HEK293 (cell line): ENCODE measurements at regions not wholly inside any gene's neighbourhood (a gene's known extent, or its start where the extent isn't known, plus 50 kb on each side); places are given as distances from the start of the nearest gene placed in this dataset.

Experiments used
- CTCF ChIA-PET: fragments of 350-600 bp; formaldehyde crosslinking; extraction: SDS; loops from one replicate; lab custom pipeline; 2021; ENCODE audit warnings: antibody characterized with exemption; lab: Yijun Ruan, JAX
- POLR2A ChIA-PET: fragments of 300-600 bp; formaldehyde crosslinking; extraction: SDS; loops from one replicate; lab custom pipeline; 2020; ENCODE audit warnings: antibody characterized with exemption, inconsistent platforms; lab: Yijun Ruan, JAX
- H3K27ac ChIP-seq: fragments of 200-500 bp; sonication (Bioruptor generic); 2 replicates; pipeline ENCODE4 v1.5.1; 2014; ENCODE audit warnings: low read depth, low read length, control low read depth, inconsistent platforms; ENCODE audit errors: extremely low read depth
- H3K36me3 ChIP-seq, 2 experiments: fragments of 200-500 bp in 1 of 2; sonication (Bioruptor generic) in 1 of 2; 1 replicate in 1 of 2; 2 replicates in 1 of 2; pipeline ENCODE4 v1.5.1; 2014 to 2017; ENCODE audit warnings: inconsistent platforms in 2 of 2, low read length in 2 of 2; ENCODE audit not compliant: control insufficient read depth in 2 of 2, insufficient read depth in 1 of 2
- H3K4me1 ChIP-seq: fragments of 200-500 bp; sonication (Bioruptor generic); 2 replicates; pipeline ENCODE4 v1.5.1; 2014; ENCODE audit warnings: mild to moderate bottlenecking, low read length, inconsistent platforms; ENCODE audit not compliant: control insufficient read depth, insufficient read depth
- H3K4me3 ChIP-seq: 2 replicates; pipeline ENCODE4 v1.5.1; 2011; ENCODE audit warnings: low read depth, mild to moderate bottlenecking, control low read depth, low read length, moderate library complexity
- H3K9me3 ChIP-seq: fragments of 200-500 bp; sonication (Bioruptor generic); 2 replicates; pipeline ENCODE4 v1.5.1; 2014; ENCODE audit warnings: low read depth, low read length, inconsistent platforms; ENCODE audit not compliant: control insufficient read depth, insufficient read depth
- EGR2 ChIP-seq: fragments of 450-650 bp; formaldehyde crosslinking; IDR thresholded peaks from 2 replicates; pipeline ENCODE4 v1.5.1; 2016; ENCODE audit warnings: low read depth, missing biosample characterization, missing genetic modification characterization
- GFI1B ChIP-seq: fragments of 450-650 bp; formaldehyde crosslinking; IDR thresholded peaks from 2 replicates; pipeline ENCODE4 v1.5.1; 2016; ENCODE audit warnings: missing biosample characterization, missing genetic modification characterization
- HOXC10 ChIP-seq: sonication (generic); formaldehyde crosslinking; IDR thresholded peaks from 2 replicates; pipeline ENCODE4 v1.8.1; 2023; ENCODE audit warnings: mild to moderate bottlenecking, missing genetic modification reagents
- SCRT1 ChIP-seq: fragments of 450-650 bp; formaldehyde crosslinking; IDR thresholded peaks from 2 replicates; pipeline ENCODE4 v1.5.1; 2016; ENCODE audit warnings: missing biosample characterization, missing genetic modification characterization, borderline replicate concordance
- SETDB1 ChIP-seq: IDR thresholded peaks from one replicate; pipeline ENCODE4 v1.6.1; 2017; ENCODE audit warnings: mild to moderate bottlenecking, low read length, moderate library complexity, mixed read lengths; ENCODE audit not compliant: insufficient read length
- ZBTB48 ChIP-seq: fragments of 450-650 bp; formaldehyde crosslinking; IDR thresholded peaks from 2 replicates; pipeline ENCODE4 v1.5.1; 2016; ENCODE audit warnings: missing biosample characterization, missing genetic modification characterization
- ZBTB7A ChIP-seq: fragments of 450-650 bp; formaldehyde crosslinking; IDR thresholded peaks from 2 replicates; pipeline ENCODE4 v1.5.1; 2016; ENCODE audit warnings: low read depth, missing biosample characterization, missing genetic modification characterization
- ZEB2 ChIP-seq: fragments of 450-650 bp; formaldehyde crosslinking; IDR thresholded peaks from 2 replicates; pipeline ENCODE4 v1.5.1; 2016; ENCODE audit warnings: missing biosample characterization, missing genetic modification characterization
- ZFHX2 ChIP-seq: fragments of 450-650 bp; formaldehyde crosslinking; conservative IDR thresholded peaks from 2 replicates; pipeline ENCODE4 v1.5.1; 2016; ENCODE audit warnings: missing biosample characterization, missing genetic modification characterization
- ZNF112 ChIP-seq: fragments of 450-650 bp; formaldehyde crosslinking; IDR thresholded peaks from 2 replicates; pipeline ENCODE4 v1.5.0; 2017; ENCODE audit warnings: missing biosample characterization, missing genetic modification characterization
- ZNF114 ChIP-seq: fragments of 450-650 bp; formaldehyde crosslinking; IDR thresholded peaks from 2 replicates; pipeline ENCODE4 v1.5.0; 2017; ENCODE audit warnings: missing biosample characterization, missing genetic modification characterization
- ZNF449 ChIP-seq: fragments of 450-650 bp; formaldehyde crosslinking; IDR thresholded peaks from 2 replicates; pipeline ENCODE4 v1.5.1; 2017; ENCODE audit warnings: missing biosample characterization, mild to moderate bottlenecking, missing genetic modification characterization, moderate library complexity
- ZNF513 ChIP-seq: fragments of 450-650 bp; IDR thresholded peaks from 2 replicates; pipeline ENCODE4 v1.5.1; 2018; ENCODE audit warnings: missing biosample characterization, missing genetic modification characterization
- ZNF549 ChIP-seq: fragments of 450-650 bp; IDR thresholded peaks from 2 replicates; pipeline ENCODE4 v1.5.1; 2018; ENCODE audit warnings: missing biosample characterization, missing genetic modification characterization, mild to moderate bottlenecking, inconsistent platforms, moderate library complexity
- ZNF600 ChIP-seq: fragments of 450-650 bp; formaldehyde crosslinking; IDR thresholded peaks from 2 replicates; pipeline ENCODE4 v1.5.1; 2016; ENCODE audit warnings: missing biosample characterization, missing genetic modification characterization
- TF ChIP-seq, protein P1 (sequence below): fragments of 450-650 bp; formaldehyde crosslinking; conservative IDR thresholded peaks from 2 replicates; pipeline ENCODE4 v1.5.1; 2016; ENCODE audit warnings: low read depth, missing biosample characterization, missing genetic modification characterization
- TF ChIP-seq, protein P2 (sequence below): fragments of 450-650 bp; formaldehyde crosslinking; IDR thresholded peaks from 2 replicates; pipeline ENCODE4 v1.5.1; 2016; ENCODE audit warnings: missing biosample characterization, missing genetic modification characterization
- TF ChIP-seq, protein P3 (sequence below): fragments of 450-650 bp; formaldehyde crosslinking; IDR thresholded peaks from 2 replicates; pipeline ENCODE4 v1.5.1; 2017; ENCODE audit warnings: missing biosample characterization, missing genetic modification characterization

DNA sequence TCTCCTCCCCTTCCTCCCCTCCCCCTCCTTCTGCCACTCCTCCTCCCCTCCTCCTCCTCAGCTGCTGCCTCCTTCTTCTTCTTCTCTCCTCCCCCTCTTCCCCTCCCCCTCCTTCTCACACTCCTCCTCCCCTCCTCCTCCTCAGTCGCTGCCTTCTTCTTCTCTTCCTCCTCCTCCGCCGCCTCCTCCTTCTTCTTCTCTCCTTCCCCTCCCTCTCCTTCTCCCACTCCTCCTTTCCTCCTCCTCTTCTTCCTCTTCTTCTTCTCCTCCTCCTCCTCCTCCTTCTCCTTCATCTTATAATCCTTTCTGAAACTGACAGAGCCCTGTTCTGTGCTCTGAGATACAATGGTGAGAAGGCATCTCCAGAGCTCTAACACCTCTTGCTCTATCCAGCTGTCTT, 73.1 kb upstream of the DCD start:
- Histone ChIP-seq H3K27ac (no peak overlapping the region), H3K4me1 (no peaks in the 10 kb centered on the region), H3K4me3 (no peak overlapping the region), H3K9me3 (no peaks in the 10 kb centered on the region), H3K36me3 (no peaks in the 10 kb centered on the region)
- ChIA-PET POLR2A (no interaction called here), CTCF (interaction anchor here (0.7 to 3.2 kb wide), 3 partner anchors 13 to 21 kb away, joined by 3 to 12 read pairs (median 4); no protein-coding TSS in a partner anchor)
- TF ChIP-seq, protein P1, sequence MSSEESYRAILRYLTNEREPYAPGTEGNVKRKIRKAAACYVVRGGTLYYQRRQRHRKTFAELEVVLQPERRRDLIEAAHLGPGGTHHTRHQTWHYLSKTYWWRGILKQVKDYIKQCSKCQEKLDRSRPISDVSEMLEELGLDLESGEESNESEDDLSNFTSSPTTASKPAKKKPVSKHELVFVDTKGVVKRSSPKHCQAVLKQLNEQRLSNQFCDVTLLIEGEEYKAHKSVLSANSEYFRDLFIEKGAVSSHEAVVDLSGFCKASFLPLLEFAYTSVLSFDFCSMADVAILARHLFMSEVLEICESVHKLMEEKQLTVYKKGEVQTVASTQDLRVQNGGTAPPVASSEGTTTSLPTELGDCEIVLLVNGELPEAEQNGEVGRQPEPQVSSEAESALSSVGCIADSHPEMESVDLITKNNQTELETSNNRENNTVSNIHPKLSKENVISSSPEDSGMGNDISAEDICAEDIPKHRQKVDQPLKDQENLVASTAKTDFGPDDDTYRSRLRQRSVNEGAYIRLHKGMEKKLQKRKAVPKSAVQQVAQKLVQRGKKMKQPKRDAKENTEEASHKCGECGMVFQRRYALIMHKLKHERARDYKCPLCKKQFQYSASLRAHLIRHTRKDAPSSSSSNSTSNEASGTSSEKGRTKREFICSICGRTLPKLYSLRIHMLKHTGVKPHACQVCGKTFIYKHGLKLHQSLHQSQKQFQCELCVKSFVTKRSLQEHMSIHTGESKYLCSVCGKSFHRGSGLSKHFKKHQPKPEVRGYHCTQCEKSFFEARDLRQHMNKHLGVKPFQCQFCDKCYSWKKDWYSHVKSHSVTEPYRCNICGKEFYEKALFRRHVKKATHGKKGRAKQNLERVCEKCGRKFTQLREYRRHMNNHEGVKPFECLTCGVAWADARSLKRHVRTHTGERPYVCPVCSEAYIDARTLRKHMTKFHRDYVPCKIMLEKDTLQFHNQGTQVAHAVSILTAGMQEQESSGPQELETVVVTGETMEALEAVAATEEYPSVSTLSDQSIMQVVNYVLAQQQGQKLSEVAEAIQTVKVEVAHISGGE (tag by site-specific recombination): no peak
- TF ChIP-seq ZNF600 (tag by site-specific recombination) (no peak), HOXC10 (CRISPR knock-in tag) (no peak), EGR2 (tag by site-specific recombination) (peak; percentile 96), ZFHX2 (tag by site-specific recombination) (peak; percentile 67), ZBTB7A (tag by site-specific recombination) (no peak), ZNF513 (tag by site-specific recombination) (peak; percentile 63; the same call in 1 of the 2 replicates), ZNF112 (tag by site-specific recombination) (no peak)

DNA sequence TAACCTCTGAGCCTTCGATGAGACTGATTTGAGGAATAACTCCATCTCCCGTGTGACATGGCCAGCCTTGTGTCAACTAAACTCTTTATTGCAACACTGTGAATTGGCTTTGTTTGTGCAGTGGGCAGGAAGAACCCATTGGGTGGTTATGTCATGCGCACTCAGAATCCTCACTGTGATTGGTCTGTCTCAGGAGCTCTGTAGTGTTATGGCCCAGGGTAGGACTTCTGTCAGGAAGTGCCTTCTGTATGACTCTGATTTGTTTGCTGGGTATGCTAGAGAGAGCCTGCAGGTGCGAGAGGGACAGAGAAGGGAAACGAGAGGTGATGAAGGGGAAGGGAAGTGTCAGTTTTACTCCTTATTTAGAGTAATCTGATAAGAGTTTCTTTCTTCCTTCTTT, 71.5 kb upstream of the DCD start:
- no peak overlapping the region for H3K27ac ChIP-seq
- TF ChIP-seq, protein P1 (tag by site-specific recombination): no peak
- TF ChIP-seq, all 188 proteins: peak for 0
- CTCF ChIA-PET: interaction anchor here (1.0 to 3.2 kb wide), 3 partner anchors 17 to 193 kb away, joined by 3 to 12 read pairs (median 4); no protein-coding TSS in a partner anchor
- H3K9me3 ChIP-seq: no peaks in the 10 kb centered on the region
- no peaks in the 10 kb centered on the region for H3K4me1 ChIP-seq
- no peak overlapping the region for H3K4me3 ChIP-seq
- POLR2A ChIA-PET: no interaction called here
- H3K36me3 ChIP-seq: no peaks in the 10 kb centered on the region

DNA sequence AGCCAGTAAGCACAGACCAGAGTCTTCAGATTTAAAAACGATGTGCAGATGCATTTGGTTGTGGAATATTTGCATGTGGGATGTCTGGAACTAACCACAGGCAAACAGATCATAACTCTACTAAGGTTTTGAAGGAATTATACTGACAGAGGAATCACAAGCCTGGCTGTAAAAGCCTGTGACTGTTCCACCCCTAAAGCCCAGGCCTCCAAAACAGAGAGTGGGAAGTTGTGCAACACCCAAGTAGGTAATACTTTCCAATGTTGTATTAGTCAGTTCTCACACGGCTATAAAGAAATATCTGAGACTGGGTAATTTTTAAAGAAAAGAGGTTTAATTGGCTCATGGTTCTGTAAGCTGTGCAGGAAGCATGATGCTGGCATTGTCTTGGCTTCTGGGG, 68.1 kb upstream of the DCD start:
- Histone ChIP-seq H3K4me1 (no peaks in the 10 kb centered on the region), H3K36me3 (no peaks in the 10 kb centered on the region), H3K9me3 (no peaks in the 10 kb centered on the region), H3K27ac (no peak overlapping the region), H3K4me3 (no peak overlapping the region)
- ChIA-PET CTCF (interaction anchor here (0.7 to 3.0 kb wide), 2 partner anchors 14 to 33 kb away, joined by 3 to 13 read pairs; no protein-coding TSS in a partner anchor), POLR2A (no interaction called here)
- TF ChIP-seq ZBTB48 (tag by site-specific recombination) (no peak), ZNF114 (tag by site-specific recombination) (no peak), ZNF449 (no peak), ZNF549 (tag by site-specific recombination) (no peak), SETDB1 (no peak), ZEB2 (tag by site-specific recombination) (no peak), GFI1B (no peak), EGR2 (tag by site-specific recombination) (no peak), SCRT1 (tag by site-specific recombination) (no peak)
- TF ChIP-seq, protein P2, sequence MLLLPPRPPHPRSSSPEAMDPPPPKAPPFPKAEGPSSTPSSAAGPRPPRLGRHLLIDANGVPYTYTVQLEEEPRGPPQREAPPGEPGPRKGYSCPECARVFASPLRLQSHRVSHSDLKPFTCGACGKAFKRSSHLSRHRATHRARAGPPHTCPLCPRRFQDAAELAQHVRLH (tag by site-specific recombination): no peak
- TF ChIP-seq, protein P3, sequence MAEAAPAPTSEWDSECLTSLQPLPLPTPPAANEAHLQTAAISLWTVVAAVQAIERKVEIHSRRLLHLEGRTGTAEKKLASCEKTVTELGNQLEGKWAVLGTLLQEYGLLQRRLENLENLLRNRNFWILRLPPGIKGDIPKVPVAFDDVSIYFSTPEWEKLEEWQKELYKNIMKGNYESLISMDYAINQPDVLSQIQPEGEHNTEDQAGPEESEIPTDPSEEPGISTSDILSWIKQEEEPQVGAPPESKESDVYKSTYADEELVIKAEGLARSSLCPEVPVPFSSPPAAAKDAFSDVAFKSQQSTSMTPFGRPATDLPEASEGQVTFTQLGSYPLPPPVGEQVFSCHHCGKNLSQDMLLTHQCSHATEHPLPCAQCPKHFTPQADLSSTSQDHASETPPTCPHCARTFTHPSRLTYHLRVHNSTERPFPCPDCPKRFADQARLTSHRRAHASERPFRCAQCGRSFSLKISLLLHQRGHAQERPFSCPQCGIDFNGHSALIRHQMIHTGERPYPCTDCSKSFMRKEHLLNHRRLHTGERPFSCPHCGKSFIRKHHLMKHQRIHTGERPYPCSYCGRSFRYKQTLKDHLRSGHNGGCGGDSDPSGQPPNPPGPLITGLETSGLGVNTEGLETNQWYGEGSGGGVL: no peak
